ENCODE measurements at regions not wholly inside any gene's neighbourhood (a gene's known extent, or its start where the extent isn't known, plus 50 kb on each side); places are given as distances from the start of the nearest gene placed in this dataset.

DNA sequence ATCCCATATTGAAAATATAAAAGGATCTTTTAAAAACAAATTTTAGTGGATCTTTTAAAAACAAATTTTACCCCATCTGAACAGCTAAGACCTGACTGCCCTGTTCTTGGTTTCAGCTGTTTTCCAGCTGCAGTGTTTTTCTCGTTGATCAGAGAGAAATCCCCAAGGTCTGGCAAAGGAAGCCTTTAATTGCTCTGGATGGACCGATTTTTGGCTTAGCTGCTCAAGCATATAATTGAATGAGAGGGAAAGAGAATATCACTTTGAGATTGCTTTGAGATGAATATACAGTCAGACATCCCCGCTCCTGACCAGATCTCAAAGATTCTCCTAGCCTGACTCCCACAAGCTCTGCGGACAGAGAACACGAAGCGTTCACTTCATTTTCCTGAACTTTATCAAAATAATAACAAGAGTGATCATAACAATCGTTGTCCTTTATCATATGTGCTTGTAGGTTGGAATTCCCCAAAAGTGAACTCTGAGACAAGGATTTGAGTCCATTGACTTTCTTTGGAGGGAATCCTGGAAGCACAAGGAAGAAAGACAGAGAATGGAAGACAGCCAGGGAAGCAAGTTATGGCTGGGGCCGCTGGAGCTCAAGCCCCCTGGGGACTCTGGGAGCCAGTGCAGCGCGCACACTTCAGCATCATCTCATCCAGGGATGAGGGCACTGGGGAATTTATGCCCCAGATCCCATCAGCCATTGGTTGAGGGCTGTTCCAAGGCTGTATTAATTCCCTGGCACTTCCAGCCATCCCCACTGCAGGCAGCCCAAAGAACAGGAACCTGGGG, 101.3 kb downstream of the SNX5 start:
- H2AK9ac ChIP-seq (replicated peaks; ENCODE audit: low read depth, low read length, poor library complexity) = no peak overlapping the region
- no peak for ATAC-seq (ENCODE audit: low read depth)
- TF ChIP-seq RFX5 (IDR thresholded peaks at IDR 0.05; ENCODE audit: low read depth, low read length) (no peak), RCOR1 (IDR thresholded peaks at IDR 0.05; ENCODE audit: insufficient replicate concordance, low read length) (no peak), RAD21 (IDR thresholded peaks at IDR 0.05; ENCODE audit: low read length) (no peak), POLR2A (IDR thresholded peaks at IDR 0.05; ENCODE audit: low read depth, low read length) (no peak), ELK1 (IDR thresholded peaks at IDR 0.05; ENCODE audit: borderline replicate concordance, low read depth, low read length) (no peak), MAFK (IDR thresholded peaks at IDR 0.05; ENCODE audit: low read depth, low read length) (no peak), BHLHE40 (IDR thresholded peaks at IDR 0.05; ENCODE audit: low read depth, low read length) (no peak), CHD1 (IDR thresholded peaks at IDR 0.05; ENCODE audit: low read depth, low read length) (no peak), MAZ (IDR thresholded peaks at IDR 0.05; ENCODE audit: borderline replicate concordance, low read depth, low read length) (no peak), FOS (IDR thresholded peaks at IDR 0.05; ENCODE audit: low read depth, low read length) (no peak), MXI1 (IDR thresholded peaks at IDR 0.05; ENCODE audit: borderline replicate concordance, low read depth, low read length) (no peak)
- in situ Hi-C loops (cut with MboI; ENCODE audit: low sequenced_read_pairs) (no loop called here), intact Hi-C loops (cut with micrococcal nuclease) (no loop called here), dilution Hi-C loops (cut with HindIII; ENCODE audit: low sequenced_read_pairs, unreplicated experiment) (no loop called here)
- no peak overlapping the region for H3K4me3 ChIP-seq (ENCODE audit: insufficient read depth, low read depth, low read length)
- H4K8ac ChIP-seq (ENCODE audit: low read depth in 2 of 2, low read length in 2 of 2) = no peak overlapping the region
- no peak overlapping the region for H3K56ac ChIP-seq (ENCODE audit: extremely low read depth, insufficient read depth, low read length)
- BruUV-seq (replicated peaks) = no TSS peak
- peaks cover 3% of the 10 kb centered on the region for H3K27me3 ChIP-seq (ENCODE audit: control insufficient read depth, insufficient read depth, low read length)
- ChIA-PET POLR2A (ENCODE audit: unreplicated experiment) (no interaction called here), CTCF (interaction anchor here (1.0 kb wide), 1 partner anchor 28 kb away, joined by 3 read pairs; no protein-coding TSS in a partner anchor)
- no peaks in the 10 kb centered on the region for H4K20me1 ChIP-seq (ENCODE audit: insufficient read depth, low read length)
- H3K23ac ChIP-seq (ENCODE audit: low read depth, low read length) = no peak overlapping the region
- no peak overlapping the region for H3K4ac ChIP-seq (ENCODE audit: low read depth, low read length)
- no peak overlapping the region for H2AK5ac ChIP-seq (ENCODE audit: low read depth, low read length)
- H2BK20ac ChIP-seq (ENCODE audit: low read depth, low read length) = no peak overlapping the region
- peaks cover 3% of the 10 kb centered on the region; the same call in 1 of the 2 replicates for H3K4me1 ChIP-seq (ENCODE audit: control insufficient read depth, insufficient read depth, low read length)
- 80% methylated on average over 2 of the region's 10 CpGs; no CpG with 5 or more reads in 1 of the 2 experiments for WGBS, 2 experiments (ENCODE audit: extremely low coverage in 2 of 2, insufficient read length in 1 of 2)
- DNase-seq = no peak
- H3K27ac ChIP-seq (ENCODE audit: insufficient read depth, low read length) = no peak overlapping the region
- no peaks in the 10 kb centered on the region; the same call in none of the 2 replicates for H3K9me1 ChIP-seq (ENCODE audit: insufficient read depth, low read length)
- H3K18ac ChIP-seq (ENCODE audit: low read depth, low read length) = no peak overlapping the region
- no peak overlapping the region for H4K91ac ChIP-seq (ENCODE audit: insufficient read depth, low read depth, low read length)
- no peaks in the 10 kb centered on the region for H3K36me3 ChIP-seq (ENCODE audit: control insufficient read depth, insufficient read depth, low read length)
- no peak overlapping the region for H4K5ac ChIP-seq (ENCODE audit: low read depth, low read length)
- H2BK5ac ChIP-seq (ENCODE audit: low read depth, low read length, poor library complexity, severe bottlenecking) = no peak overlapping the region
- no peak overlapping the region for H2AFZ ChIP-seq (replicated peaks; ENCODE audit: low read length, poor library complexity)
- no peaks in the 10 kb centered on the region for H3K9me3 ChIP-seq (ENCODE audit: control insufficient read depth, insufficient read depth, low read length)
- no peak overlapping the region for H2BK15ac ChIP-seq (ENCODE audit: low read depth, low read length)
- H3K14ac ChIP-seq (replicated peaks; ENCODE audit: low read depth, low read length) = no peak overlapping the region
- H3K4me2 ChIP-seq (ENCODE audit: low read depth, low read length) = no peak overlapping the region
- H3K9ac ChIP-seq (ENCODE audit: low read depth, low read length) = no peak overlapping the region
- H3K79me1 ChIP-seq (ENCODE audit: low read depth in 1 of 2, low read length in 2 of 2) = no peaks in the 10 kb centered on the region
- H2BK120ac ChIP-seq (ENCODE audit: low read depth, low read length) = no peak overlapping the region

All from IMR-90 (cell line).